Embryonic facial prominence (tissue), 1 donor: ENCODE measurements at regions not wholly inside any gene's neighbourhood (a gene's known extent, or its start where the extent isn't known, plus 50 kb on each side); places are given as distances from the start of the nearest gene placed in this dataset.

ENCODE experiments used
- DNase-seq: peaks from one replicate; pipeline ENCODE4 v3.0.0-alpha.2; 2016; ENCODE audit errors: extremely low spot score

GRCh38 chr14:55938249-55938791 is 179.9 kb upstream of the PELI2 start:
- no peak for DNase-seq

GRCh38 chr14:55942076-55942654 is 176.0 kb upstream of the PELI2 start:
- no peak for DNase-seq

DNA sequence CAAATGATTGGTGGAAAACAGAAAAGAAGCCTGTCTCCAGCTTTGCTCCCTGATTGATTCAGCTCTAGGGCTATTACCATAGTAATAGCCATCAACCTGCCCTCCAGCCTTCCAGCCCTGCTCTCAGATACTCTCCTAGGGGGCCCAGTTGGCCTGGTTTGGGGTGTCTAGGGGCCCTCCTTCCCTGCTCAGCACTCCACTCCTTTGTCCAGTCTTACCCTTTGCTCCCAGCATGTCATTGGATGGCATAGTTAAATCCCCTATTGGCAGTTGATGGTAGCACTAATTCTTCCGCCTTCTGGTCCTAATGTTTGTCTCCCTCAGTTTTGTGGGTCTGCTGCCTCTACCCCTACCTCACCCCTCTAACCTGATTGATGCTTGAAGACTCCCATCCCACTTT is 175.4 kb upstream of the PELI2 start:
- no peak for DNase-seq

- no peak for DNase-seq
These were observed 173.5 kb upstream of the PELI2 start for GRCh38 chr14:55944757-55945156.

DNA sequence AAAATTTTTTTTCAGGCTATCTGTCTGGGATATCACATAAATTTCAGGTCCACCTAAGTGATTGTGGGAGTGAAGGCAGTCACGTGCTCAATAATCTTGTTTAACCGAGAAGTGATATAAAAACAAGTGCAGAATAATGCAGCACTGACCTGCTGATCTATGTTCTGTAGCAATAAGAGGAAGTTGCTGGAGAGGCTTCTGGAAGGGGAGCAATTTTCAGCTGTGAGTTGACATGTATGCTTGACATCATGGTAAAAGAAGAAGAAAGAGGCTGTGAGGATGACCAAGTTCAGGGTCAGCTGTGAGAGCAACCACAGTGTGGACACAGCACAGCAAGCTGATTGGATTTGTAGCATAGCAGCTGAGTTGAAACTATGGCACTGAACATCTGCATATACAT is 172.0 kb upstream of the PELI2 start:
- DNase-seq = no peak

DNA sequence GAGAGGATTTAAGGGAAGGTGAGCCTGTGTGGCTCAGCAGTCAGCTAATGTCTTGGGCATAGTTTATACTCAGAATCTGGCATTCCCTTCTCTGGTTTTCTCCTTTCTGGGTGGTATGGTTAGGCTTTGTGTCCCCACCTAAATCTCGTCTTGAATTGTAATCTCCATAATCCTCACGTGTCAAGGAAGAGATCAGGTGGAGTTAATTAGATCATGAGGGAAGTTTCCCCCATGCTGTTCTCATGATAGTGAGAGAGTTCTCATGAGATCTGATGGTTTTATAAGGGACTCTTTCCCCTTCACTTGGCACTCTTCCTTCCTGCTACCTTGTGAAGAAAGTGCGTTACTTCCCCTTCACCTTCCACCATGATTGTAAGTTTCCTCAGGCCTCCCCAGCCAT is 169.8 kb upstream of the PELI2 start:
- DNase-seq = no peak

GRCh38 chr14:55949708-55950107 is 168.5 kb upstream of the PELI2 start:
- DNase-seq = no peak

- DNase-seq = no peak
These were observed 168.1 kb upstream of the PELI2 start for GRCh38 chr14:55950135-55950534.

DNA sequence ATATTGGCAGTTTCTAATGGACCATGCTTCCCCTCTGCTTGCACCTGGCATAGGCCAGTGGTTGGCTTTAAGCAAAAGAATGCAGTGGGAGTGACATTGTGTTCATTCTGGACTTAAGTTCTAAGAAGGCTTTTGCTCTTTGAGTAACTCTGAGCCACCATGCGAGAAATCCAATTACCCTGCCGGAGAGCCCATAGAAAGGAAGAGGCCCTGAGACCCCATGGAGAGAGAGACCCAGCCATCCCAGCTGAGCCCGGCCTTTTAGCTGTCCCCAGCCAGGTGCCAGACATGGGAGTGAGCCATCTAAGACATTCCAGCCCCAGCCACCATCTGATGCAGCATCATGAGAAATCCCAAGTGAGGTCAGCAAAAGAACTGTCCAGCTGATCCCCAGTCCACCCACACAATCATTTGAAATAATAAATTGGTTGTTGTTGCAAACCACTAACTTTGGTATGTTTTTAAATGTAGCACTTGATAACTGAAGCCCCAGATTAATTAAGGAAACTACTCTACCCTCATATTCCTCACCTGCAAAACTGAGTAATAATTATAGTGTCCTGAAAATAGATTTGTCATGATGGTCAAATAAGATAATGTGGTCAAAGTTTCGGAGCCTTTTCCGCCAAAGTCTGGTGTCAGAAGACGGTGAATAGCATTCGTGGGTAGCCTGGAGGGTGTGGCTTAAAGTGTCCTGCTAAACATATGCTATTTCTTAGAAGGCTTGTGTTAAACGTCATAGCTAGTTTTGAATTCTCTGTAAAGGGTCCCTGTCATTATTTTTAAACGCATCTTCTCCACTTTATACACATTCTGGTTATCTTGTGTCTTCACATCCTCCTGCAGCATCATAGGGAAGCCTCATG is 166.6 kb upstream of the PELI2 start:
- no peak for DNase-seq

GRCh38 chr14:55954108-55954507 is 164.1 kb upstream of the PELI2 start:
- no peak for DNase-seq

- DNase-seq = no peak
These were observed 163.0 kb upstream of the PELI2 start for GRCh38 chr14:55955175-55955574.

- DNase-seq = no peak
These were observed 160.3 kb upstream of the PELI2 start for GRCh38 chr14:55957950-55958349.

DNA sequence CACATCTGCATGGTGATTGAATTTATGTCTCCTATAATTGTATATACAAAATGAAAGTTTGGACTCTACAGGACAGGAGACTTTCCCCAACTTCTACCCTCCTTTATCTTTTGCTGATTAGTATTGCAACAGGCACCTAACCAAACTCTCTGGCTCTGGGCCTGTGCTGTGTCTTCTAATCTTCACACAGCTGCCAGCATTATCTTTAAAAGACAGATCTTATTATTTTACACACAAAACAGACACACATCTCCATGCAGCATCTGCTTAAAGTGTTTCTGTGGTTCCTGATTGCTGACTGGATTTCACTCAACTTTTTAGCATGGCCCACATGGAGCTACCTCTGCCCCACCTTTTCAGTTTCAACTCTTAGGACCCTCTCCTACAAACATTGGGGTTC is 154.9 kb upstream of the PELI2 start:
- no peak for DNase-seq

DNA sequence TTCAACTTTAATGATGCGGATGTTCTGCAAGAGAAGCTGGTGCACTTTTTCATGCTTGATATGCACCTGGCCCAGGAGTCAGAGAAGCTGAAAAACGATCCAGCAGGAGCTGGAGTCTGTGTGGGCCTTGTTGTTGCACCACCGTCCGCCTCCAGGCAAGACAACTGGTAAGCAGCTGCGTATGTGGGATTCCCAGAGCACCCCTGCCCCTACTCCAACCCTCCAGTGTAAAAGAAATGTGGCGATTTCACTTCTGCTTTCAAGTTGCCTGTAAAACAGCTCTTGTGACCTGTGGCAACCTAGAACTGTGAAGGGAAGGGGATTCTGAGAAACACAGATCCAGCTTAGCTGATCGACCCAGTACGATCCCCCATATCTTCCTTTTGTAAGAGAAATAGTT is 154.1 kb upstream of the PELI2 start:
- DNase-seq = no peak

GRCh38 chr14:55964821-55965220 is 153.4 kb upstream of the PELI2 start:
- DNase-seq = no peak

DNA sequence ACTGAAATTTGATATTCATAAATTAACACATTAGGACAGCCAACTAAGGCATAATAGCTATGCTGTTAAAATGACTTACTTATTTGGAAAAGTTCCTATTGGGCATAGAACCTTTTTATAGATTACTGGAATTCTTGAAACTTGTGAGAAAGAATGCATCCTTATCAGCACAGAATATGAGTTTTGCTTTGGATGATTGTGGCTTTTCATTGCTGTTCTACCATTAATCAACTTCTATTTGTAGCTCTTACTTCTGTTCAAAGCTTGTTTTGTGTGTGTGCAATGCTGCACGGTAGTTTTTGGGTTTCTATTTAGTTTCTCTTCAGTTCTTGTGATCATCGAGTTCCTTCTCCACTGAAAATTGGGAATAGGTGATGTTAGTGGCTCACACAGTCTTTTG is 152.4 kb upstream of the PELI2 start:
- no peak for DNase-seq

GRCh38 chr14:55968741-55969140 is 149.5 kb upstream of the PELI2 start:
- DNase-seq = no peak

DNA sequence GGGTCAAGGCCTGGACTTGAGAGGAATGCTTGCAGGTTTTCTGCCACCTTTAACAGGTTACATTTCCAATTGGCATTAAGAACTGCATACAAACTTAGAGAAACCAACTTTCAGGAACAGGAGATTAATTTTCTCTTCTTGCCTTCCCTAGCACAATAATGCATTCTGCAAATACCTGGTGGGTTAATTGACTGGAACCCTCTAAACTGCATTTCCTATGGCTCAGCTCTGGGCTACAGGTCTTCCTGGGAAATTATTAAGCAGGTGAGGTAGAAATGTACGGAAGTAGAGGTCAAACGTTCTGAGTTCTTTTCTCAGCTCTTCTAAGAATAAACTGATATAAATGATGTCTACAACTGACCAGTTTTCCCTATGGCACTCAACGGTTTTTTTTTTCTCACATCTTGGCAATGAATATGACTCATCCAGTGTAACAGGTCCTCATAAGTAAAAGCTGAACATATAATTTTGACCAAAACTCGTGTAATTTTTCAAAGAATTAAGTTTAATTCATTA is 144.9 kb upstream of the PELI2 start:
- no peak for DNase-seq

GRCh38 chr14:55973911-55974630 is 144.1 kb upstream of the PELI2 start:
- DNase-seq = no peak

GRCh38 chr14:55975281-55975910 is 142.8 kb upstream of the PELI2 start:
- no peak for DNase-seq

DNA sequence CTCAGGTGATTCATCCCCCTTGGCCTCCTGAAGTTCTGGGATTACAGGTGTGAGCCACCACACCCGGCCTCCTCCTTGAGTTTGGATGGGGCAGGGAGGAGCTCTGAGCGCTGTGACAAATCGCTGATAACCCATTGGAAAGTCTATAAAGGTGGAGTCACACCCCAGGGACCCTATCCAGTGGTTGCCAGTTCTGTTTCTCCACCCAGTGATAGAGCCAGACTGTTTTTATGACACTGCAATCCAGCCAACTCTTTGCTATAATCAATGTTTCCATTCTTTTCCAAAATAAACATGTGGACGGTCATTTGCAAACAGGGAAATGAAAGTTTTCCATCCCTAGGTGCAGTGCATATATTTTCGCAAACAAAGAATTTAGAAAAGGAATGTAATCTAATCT is 142.0 kb upstream of the PELI2 start:
- no peak for DNase-seq

DNA sequence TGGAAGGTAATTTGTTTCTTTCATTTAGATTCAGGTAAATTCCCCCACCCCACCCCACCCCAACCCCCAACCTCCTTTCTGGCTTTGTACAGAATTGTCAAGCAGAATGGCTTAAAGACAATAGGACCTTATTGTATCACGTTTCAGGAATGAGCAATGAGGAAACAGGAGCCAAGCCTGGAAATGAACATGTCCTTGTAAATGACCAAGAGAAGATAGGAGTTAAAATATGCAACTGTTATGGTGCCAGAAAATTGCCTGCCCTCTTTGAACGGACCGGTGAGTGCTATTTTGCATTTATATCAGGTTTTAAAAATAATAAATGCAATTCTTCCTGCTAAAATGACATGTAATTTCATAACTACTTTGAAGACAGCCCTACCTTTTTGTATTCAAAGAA is 141.6 kb upstream of the PELI2 start:
- DNase-seq = no peak
